ENCODE measurements at regions not wholly inside any gene's neighbourhood (a gene's known extent, or its start where the extent isn't known, plus 50 kb on each side); places are given as distances from the start of the nearest gene placed in this dataset.
A peak's percentile ranks its signal among the peaks of the same experiment; 100 is the strongest.

GRCh38 chr2:158049129-158049855 is 52.4 kb upstream of the UPP2 start:
- peak; percentile 36 for DNase-seq

DNA sequence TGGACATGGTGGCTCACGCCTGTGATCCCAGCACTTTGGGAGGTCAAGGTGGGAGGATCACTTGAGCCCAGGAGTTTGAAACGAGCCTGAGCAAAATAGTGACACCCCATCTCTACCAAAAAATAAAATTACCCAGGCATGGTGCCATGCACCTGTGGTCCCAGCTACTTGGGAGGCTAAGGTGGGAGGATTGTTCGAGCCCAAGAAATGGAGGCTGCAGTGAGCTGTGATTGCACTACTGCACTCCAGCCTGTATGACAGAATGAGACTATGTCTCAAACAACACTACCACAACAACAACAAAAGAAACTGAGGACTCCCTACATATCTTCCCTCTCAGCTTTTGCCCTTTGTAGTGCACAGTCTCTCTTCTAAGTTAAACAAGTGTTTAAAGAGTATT is 53.3 kb upstream of the UPP2 start:
- no peak for DNase-seq

DNA sequence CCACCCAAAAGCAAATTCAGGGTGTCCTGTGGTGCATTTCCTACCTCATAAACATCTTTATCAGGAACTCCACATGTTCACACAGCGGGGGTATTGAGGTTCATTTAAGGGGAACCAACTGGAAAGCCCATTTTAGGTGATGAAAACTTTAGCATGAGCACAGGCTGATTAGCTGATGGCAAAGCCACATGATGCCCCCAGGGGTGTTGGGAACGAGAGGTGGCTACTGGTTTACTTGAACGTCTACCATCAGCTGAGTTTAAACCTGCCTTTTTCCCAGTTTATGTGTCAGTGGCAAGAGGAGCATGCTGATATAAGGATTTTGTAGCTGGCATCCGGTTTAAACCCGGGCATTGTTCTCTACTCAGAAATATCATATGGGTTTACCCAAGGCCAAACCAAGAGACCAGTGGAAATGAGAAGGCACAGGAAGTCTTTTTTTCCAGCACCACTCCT is 54.5 kb upstream of the UPP2 start:
- DNase-seq, result no peak

DNA sequence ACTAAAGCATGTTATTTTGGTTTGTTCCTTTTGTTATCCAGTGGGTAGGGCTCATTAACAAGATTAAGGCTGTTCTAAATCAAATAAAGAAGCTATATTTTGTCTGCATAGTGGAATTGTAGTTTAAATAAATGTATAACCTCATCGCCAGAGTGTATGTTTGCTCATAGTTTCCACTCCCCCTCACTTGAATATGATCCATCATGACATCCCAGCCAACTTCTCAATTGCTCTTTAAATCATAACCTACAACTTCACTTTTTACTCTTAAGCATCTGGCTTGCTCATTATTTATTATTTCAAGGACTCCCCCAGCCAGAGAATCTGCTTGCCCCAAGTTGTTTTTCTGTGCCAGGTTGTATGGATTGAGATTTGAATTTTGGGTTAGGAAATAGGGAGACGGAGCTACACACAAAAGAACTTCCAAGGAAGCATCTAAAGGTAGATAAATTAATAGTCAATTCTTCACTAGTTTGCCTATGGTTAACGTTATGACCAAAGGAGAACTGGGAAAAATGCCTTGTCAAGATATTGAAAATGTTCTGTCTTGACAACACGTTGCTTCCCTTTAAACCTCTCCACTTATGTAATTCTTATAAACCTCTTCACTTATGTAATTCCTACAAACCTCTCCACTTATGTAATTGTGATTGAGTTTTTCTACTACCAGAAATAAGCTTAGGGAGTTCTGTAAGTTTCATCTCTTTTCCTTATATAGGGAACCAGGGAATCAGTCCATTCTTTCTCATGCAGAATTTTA is 55.4 kb upstream of the UPP2 start:
- DNase-seq, result no peak

- no peak for DNase-seq
Measured at GRCh38 chr2:158045362-158045761, 56.3 kb upstream of the UPP2 start.

DNA sequence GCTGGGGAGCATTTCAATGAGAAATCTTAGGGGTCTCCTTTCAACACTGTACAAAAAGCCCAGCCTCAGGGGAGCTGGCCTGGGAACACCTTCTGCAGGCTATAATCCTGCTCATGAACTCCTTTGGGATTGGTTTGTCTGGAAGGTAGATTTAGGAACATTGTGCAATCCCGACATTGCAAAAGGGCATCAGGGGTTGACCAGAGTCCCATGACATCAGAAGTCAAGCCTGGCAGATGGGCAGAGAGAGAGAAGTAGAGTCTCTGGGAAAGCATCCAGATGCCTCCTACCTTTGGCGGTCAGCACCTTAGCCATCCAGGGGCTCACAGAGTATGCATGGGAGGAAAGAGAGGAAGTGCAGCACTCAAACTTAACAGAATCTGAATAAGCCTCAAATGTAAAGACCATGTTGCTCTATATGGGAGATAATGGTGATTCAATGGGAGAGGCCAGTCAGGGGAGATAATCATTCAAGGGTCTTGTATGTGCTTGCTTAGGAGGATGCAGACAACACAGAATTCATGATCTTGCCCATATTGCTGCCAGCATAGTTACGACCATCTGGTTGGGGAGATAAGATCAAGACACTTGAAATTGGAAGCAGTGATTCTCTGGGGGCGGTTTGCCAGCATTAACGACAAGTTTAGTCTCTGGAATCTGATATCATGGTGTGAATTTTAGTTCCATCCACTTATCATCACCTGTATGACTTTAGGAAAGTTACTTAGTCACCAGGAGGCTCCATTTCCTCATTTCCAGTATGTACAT is 58.3 kb upstream of the UPP2 start:
- DNase-seq, result peak; percentile 76

GRCh38 chr2:158042666-158043065 is 59.0 kb upstream of the UPP2 start:
- no peak for DNase-seq

DNA sequence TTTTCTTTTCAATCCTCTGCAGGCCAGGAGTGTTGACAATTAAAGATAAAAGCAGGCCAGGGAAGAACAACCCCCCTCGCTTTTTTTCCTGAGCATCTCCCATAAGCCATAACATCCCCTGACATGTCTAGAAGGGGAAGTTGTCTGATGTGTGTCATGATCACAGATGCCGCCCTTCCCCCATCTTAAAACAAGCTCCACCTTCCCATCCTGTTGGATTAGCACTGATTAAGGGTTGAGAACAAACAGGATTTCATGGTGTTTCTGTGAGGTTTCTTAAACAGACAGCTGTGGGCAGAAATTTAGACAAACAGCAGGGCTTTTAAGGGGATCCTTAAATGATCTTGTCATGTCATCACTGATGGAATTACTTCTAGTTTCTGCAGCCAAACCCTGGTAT is 59.4 kb upstream of the UPP2 start:
- peak; percentile 79 for DNase-seq

- DNase-seq, result no peak
Measured at GRCh38 chr2:158041400-158041799, 60.3 kb upstream of the UPP2 start.

DNA sequence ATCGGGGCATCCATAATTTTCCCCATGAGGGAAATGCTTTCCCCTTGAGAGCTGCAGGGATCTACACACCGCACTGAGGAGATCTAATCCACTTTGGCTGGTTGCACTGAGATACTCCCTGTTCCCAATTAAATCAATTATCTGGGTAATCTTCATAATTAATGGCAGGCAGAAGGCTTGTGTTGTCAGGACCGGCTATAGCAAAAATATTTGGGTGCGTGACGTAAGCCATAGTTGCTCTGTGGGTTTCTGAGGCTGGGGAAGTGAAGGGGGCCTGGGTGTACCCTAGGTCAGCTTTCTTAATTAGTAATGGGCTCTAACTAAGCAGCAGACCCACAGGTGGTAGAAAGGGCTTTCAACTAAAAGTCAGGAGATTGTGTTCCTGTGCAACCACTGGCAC is 62.8 kb upstream of the UPP2 start:
- no peak for DNase-seq

- peak; percentile 8 for DNase-seq
Measured at GRCh38 chr2:158034198-158034866, 67.3 kb upstream of the UPP2 start.

- no peak for DNase-seq
Measured at GRCh38 chr2:158031371-158031770, 70.3 kb upstream of the UPP2 start.

DNA sequence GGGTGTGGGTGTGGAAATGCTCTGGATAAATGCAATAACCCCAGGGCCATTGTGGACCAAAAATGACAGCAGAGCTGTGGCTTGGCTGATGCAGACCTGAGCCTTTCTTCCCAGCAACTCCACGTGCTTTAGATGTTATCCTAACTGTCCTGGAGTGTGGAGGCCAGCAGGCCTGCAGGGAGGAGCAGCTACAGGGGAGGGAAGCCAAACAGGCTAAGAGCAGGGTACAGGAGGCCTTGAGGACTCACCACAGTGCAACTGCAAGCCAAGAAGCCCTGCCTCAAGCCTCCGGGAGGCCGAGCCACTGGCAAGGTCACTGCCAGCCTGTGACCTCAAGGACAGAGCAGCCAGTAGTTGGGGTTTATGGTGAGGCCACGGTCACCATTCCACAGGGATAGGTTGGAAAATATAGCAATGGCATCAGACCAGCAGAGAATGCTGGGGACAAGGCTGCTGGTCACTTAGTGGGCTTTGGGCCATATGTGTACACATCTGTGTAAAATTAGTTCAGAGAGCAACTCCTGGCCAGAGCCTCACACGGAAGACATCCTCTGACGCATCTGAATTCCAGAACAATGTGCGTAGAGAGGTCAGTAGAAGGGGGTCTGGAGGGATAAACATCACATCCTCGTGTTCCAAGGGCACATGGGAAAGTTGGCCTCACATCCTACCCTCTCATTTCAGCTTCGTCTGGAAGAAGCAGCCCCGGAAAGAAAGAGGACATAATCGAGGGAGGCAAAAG is 76.2 kb upstream of the UPP2 start:
- no peak for DNase-seq

GRCh38 chr2:158024288-158024898 is 77.3 kb upstream of the UPP2 start:
- no peak for DNase-seq

GRCh38 chr2:158022888-158023287 is 78.8 kb upstream of the UPP2 start:
- DNase-seq, result no peak

DNA sequence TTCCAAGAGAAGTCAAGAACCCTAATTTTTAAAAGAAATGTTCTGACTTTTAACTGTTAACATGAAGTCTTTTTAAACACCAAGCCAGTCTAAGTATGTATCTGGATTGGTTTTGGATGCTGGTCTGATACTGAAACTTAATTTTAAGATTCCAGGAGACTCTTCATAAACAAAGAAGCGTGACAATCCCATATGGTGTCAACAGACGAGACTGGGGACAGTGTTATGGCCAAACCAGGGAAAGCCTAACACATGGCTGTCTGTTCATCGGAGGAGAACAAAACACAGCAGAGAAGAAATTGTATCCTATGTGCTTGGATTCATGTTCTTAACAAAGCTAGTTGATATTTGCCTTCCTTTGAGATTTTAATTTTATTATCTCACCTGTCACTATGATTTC is 80.5 kb upstream of the UPP2 start:
- DNase-seq, result peak; percentile 72

GRCh38 chr2:158015428-158016076 is 86.1 kb upstream of the UPP2 start:
- DNase-seq, result no peak

GRCh38 chr2:158013891-158014290 is 87.8 kb upstream of the UPP2 start:
- DNase-seq, result no peak

DNA sequence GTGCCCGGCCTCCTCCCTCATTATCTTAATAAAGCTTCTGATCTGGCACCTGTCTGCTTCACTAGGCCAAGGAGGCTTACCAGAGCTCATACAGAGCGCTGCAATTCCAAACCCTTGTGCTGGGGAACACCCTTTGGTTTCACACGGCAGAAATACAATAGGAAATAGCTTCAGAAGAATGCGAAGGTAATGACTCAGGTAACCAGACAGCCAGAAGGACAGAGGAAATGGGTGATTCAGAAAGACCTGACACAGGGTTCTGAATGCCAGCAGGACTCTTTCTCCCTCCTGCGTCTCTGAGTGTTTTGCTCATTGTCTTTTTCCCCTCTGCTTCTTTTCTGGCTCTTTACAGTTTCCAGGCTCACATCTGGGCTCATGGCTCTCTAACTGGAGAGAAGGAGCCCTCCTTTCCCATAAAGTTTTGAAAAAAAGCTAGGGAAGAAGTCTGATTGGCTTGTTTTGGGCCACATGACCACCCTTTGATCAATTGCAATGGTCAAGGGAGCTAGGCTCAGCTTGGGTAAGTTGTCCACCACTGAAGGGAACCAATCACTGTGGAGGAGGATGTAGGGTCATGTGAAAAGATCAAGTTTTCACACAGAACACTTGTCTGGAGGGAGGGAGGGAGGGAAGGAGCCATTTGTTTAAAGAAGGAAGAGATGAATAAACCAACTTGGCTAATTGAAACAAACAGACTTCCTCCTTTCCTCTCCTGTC is 90.5 kb upstream of the UPP2 start:
- no peak for DNase-seq

DNA sequence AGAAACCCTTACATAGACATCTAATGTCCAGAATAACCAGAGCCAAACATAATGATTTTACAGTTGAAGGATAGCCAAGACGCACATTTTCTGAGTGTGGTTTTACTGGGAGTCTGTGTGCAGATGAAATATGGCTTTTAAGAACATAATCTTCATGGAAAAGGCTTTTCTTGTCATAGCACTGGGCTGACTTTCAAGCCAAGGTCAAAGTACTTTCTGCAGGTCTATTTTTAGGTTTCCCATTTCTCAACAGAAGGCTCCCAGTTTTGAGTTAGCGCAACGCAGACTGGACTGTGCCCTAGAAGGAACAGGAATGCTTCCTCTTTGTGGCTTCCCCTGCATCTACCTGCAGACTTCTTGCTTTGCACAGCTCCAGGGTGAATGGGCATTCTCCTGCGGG is 92.3 kb upstream of the UPP2 start:
- no peak for DNase-seq

Measured in NCI-H524 treated with DMSO at 0.1 percent for 48 hours (cell line).